Glutamatergic neuron (in vitro differentiated cells): ENCODE measurements at regions not wholly inside any gene's neighbourhood (a gene's known extent, or its start where the extent isn't known, plus 50 kb on each side); places are given as distances from the start of the nearest gene placed in this dataset.
"Not testable (repeated sequence)": the region's sequence is repeated elsewhere in the genome, so short reads cannot be mapped to it uniquely, and the experiment has no call there.

Source experiments
- DNase-seq: peaks from one replicate; pipeline ENCODE4 v3.0.0; 2022
- H3K27ac Mint-ChIP-seq: one replicate; pipeline ENCODE4 v1.8.0; 2020; ENCODE audit warnings: mild to moderate bottlenecking, mixed read lengths, inconsistent platforms; ENCODE audit not compliant: unreplicated experiment
- H3K27me3 Mint-ChIP-seq: one replicate; pipeline ENCODE4 v1.8.0; 2020; ENCODE audit warnings: mild to moderate bottlenecking, moderate library complexity, mixed read lengths, inconsistent platforms; ENCODE audit not compliant: unreplicated experiment
- H3K36me3 Mint-ChIP-seq: one replicate; pipeline ENCODE4 v1.8.0; 2020; ENCODE audit warnings: mild to moderate bottlenecking, mixed read lengths, inconsistent platforms; ENCODE audit not compliant: unreplicated experiment
- H3K4me1 Mint-ChIP-seq: one replicate; pipeline ENCODE4 v1.8.0; 2020; ENCODE audit warnings: mild to moderate bottlenecking, low read depth, mixed read lengths, inconsistent platforms; ENCODE audit not compliant: unreplicated experiment
- H3K4me3 Mint-ChIP-seq: one replicate; pipeline ENCODE4 v1.8.0; 2020; ENCODE audit warnings: mild to moderate bottlenecking, mixed read lengths, inconsistent platforms; ENCODE audit not compliant: unreplicated experiment
- H3K9me3 Mint-ChIP-seq: one replicate; pipeline ENCODE4 v1.8.0; 2020; ENCODE audit warnings: mild to moderate bottlenecking, moderate library complexity, mixed read lengths, inconsistent platforms; ENCODE audit not compliant: unreplicated experiment
- CTCF ChIP-seq: fragments of 200-600 bp; sonication (generic); IDR thresholded peaks from one replicate; pipeline ENCODE4 v1.5.0; 2021; ENCODE audit not compliant: partially characterized antibody, unreplicated experiment

- Mint-ChIP-seq H3K27me3 (peaks cover 9% of the 10 kb centered on the region), H3K9me3 (peaks cover 3% of the 10 kb centered on the region), H3K4me1 (peaks cover 8% of the 10 kb centered on the region), H3K36me3 (peaks cover 7% of the 10 kb centered on the region), H3K4me3 (no peak overlapping the region), H3K27ac (no peak overlapping the region)
- peak; percentile 41 for DNase-seq
- TF ChIP-seq CTCF: no peak
These were observed 621.7 kb downstream of the MATN1 start for GRCh38 chr1:30101487-30102227.

- H3K27me3 Mint-ChIP-seq: peaks cover 9% of the 10 kb centered on the region
- H3K27ac Mint-ChIP-seq: no peak overlapping the region
- no peak for TF ChIP-seq CTCF
- H3K4me3 Mint-ChIP-seq: no peak overlapping the region
- H3K36me3 Mint-ChIP-seq: peaks cover 7% of the 10 kb centered on the region
- no peak for DNase-seq
- peaks cover 8% of the 10 kb centered on the region for H3K4me1 Mint-ChIP-seq
- peaks cover 3% of the 10 kb centered on the region for H3K9me3 Mint-ChIP-seq
These were observed 622.4 kb downstream of the MATN1 start for GRCh38 chr1:30101016-30101415.

- Mint-ChIP-seq H3K9me3 (peaks cover 3% of the 10 kb centered on the region), H3K4me1 (peaks cover 8% of the 10 kb centered on the region), H3K27ac (no peak overlapping the region), H3K4me3 (no peak overlapping the region), H3K27me3 (peaks cover 9% of the 10 kb centered on the region), H3K36me3 (peaks cover 7% of the 10 kb centered on the region)
- TF ChIP-seq CTCF: no peak
- DNase-seq: no peak
These were observed 622.9 kb downstream of the MATN1 start for GRCh38 chr1:30100524-30100862.

GRCh38 chr1:30099587-30100523 is 623.5 kb downstream of the MATN1 start:
- DNase-seq: no peak
- Mint-ChIP-seq H3K4me1 (peaks cover 8% of the 10 kb centered on the region), H3K36me3 (peaks cover 7% of the 10 kb centered on the region), H3K9me3 (peaks cover 1% of the 10 kb centered on the region), H3K4me3 (no peak overlapping the region), H3K27me3 (peaks cover 9% of the 10 kb centered on the region), H3K27ac (no peak overlapping the region)
- TF ChIP-seq CTCF: no peak

- not testable (repeated sequence) for H3K27ac Mint-ChIP-seq, H3K4me3 Mint-ChIP-seq, DNase-seq, H3K9me3 Mint-ChIP-seq, H3K4me1 Mint-ChIP-seq
- peaks cover 13% of the 10 kb centered on the region for H3K27me3 Mint-ChIP-seq
- H3K36me3 Mint-ChIP-seq: peaks cover 16% of the 10 kb centered on the region
These were observed 625.5 kb downstream of the MATN1 start for GRCh38 chr1:30097851-30098250.
